ENCODE measurements at regions not wholly inside any gene's neighbourhood (a gene's known extent, or its start where the extent isn't known, plus 50 kb on each side); places are given as distances from the start of the nearest gene placed in this dataset.
A peak's percentile ranks its signal among the peaks of the same experiment; 100 is the strongest.

GRCh38 chr13:39266426-39266825 lies 228.2 kb downstream of the NHLRC3 start:
- TF ChIP-seq, protein P1, sequence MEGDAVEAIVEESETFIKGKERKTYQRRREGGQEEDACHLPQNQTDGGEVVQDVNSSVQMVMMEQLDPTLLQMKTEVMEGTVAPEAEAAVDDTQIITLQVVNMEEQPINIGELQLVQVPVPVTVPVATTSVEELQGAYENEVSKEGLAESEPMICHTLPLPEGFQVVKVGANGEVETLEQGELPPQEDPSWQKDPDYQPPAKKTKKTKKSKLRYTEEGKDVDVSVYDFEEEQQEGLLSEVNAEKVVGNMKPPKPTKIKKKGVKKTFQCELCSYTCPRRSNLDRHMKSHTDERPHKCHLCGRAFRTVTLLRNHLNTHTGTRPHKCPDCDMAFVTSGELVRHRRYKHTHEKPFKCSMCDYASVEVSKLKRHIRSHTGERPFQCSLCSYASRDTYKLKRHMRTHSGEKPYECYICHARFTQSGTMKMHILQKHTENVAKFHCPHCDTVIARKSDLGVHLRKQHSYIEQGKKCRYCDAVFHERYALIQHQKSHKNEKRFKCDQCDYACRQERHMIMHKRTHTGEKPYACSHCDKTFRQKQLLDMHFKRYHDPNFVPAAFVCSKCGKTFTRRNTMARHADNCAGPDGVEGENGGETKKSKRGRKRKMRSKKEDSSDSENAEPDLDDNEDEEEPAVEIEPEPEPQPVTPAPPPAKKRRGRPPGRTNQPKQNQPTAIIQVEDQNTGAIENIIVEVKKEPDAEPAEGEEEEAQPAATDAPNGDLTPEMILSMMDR (conservative IDR thresholded peaks at IDR 0.05; ENCODE audit: low read length), result no peak
- DNase-seq (ENCODE audit: low read depth), result no peak
- H3K4me3 ChIP-seq (ENCODE audit: low read length), result no peak overlapping the region

DNA sequence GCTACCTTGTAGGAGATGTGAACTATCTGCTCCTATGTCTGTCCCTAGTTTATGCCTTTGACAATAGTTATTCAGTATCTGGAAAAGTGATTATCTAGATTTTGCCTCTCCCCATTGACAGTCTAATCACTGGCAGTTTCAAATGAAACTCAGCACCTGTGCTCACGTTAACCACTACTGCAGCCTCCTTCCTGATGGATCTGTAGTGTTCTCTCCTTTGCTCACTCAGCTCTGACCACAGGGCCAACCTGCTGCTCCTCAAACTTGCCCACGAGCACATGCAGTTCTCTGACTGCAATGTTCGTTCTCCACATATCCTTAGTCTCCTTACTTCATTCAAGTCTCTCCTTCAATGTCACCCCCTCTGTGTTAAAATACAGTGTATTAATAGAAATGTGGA lies 230.1 kb downstream of the NHLRC3 start:
- H3K4me3 ChIP-seq (ENCODE audit: low read length), result no peak overlapping the region
- TF ChIP-seq, protein P1 (conservative IDR thresholded peaks at IDR 0.05; ENCODE audit: low read length), result no peak
- DNase-seq (ENCODE audit: low read depth), result no peak

DNA sequence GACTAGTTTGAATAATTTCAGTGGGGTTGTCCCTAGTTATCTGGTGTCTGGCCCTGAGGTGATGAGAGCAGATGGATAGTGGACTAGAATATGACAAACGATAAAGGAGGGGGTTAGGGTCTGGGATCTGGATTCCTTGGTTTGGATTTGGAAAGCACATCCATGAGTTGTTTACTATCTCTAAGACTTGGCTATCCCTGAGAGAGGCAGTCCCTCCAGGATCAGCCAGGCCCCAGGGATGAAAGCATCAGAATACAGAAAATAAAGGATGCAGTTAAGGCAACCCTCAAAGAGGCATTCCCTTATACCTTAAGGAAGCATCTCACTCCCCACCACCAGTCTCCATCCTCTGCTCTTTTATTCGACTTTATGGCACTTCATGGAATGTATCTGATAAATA lies 230.7 kb downstream of the NHLRC3 start:
- no peak overlapping the region for H3K4me3 ChIP-seq (ENCODE audit: low read length)
- TF ChIP-seq, protein P1 (conservative IDR thresholded peaks at IDR 0.05; ENCODE audit: low read length), result no peak
- DNase-seq (ENCODE audit: low read depth), result no peak

- DNase-seq (ENCODE audit: low read depth), result no peak
- TF ChIP-seq, protein P1 (conservative IDR thresholded peaks at IDR 0.05; ENCODE audit: low read length), result no peak
- no peak overlapping the region for H3K4me3 ChIP-seq (ENCODE audit: low read length)
These were observed 231.2 kb downstream of the NHLRC3 start for GRCh38 chr13:39269411-39269810.

- DNase-seq (ENCODE audit: low read depth), result no peak
- H3K4me3 ChIP-seq (ENCODE audit: low read length), result no peak overlapping the region
- TF ChIP-seq, protein P1 (conservative IDR thresholded peaks at IDR 0.05; ENCODE audit: low read length), result no peak
These were observed 234.7 kb downstream of the NHLRC3 start for GRCh38 chr13:39272994-39273393.

DNA sequence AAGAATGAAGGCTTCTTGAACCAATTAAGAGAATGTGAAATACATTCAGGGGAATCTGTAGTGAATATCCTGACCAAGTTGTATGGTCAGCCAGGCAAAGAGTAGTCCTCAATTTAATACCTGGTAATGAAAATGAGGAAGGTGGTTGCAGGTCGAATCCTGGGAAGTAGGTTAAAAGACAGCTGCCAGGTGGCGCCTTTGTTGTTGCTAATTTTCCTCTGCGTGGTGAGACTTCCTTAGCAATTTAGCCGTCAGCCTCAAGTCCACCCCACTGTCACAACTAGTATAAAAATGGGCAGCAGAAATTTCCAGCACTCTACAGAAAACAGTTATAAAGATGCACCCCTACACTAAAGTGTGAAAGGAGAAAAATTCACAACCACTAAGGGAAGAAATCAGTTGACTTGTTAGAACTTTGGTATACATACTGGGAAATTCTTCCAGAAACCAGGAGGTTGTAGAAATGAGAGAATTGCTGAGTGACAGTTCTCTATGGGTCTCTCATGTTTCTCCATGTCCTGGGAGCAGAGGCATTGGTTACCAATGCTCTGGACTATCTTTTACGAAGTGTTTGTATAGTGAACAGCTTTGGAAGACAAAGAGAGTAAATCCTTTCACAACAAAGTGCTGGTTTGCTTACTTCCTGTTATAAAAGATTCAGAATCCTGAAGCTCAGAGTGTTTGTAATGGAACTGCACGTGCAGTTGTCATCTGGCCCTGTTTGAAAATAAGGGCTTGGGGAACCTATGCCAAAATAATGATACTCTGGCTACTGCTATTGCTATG lies 235.9 kb downstream of the NHLRC3 start:
- TF ChIP-seq, protein P1 (conservative IDR thresholded peaks at IDR 0.05; ENCODE audit: low read length), result peak; percentile 22
- DNase-seq (ENCODE audit: low read depth), result peak; percentile 11

DNA sequence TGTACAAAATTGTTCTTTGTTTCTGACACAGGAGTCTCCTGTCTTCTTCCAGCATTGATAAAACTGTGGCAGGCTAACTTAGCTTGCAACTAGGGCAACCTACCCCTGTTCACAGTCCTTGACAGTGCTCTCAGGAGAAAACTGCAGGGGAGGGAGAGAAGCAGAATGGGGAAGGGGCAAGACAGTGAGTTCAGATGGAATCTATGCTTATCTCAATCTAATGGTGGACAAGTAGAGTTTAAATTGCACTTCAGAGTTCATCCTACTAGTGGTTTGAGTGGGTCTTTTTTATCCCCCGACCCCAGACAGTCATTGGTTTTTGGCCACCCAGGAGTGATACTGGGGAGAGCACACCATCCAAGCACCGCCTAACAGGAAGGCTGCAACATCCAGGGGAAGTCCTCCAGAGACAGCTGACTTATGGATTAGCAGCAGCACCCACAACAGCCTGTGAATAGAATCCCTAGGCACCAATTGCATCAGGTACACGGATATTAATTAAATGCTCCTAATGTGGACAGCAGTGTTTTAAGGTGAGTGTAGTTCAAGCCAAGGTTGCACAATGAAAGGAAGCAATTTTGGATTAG lies 236.6 kb downstream of the NHLRC3 start:
- DNase-seq (ENCODE audit: low read depth), result no peak
- H3K4me3 ChIP-seq (ENCODE audit: low read length), result no peak overlapping the region
- TF ChIP-seq, protein P1 (conservative IDR thresholded peaks at IDR 0.05; ENCODE audit: low read length), result no peak

More for the DNA sequence above, 235.9 kb downstream of the NHLRC3 start:
- no peak overlapping the region for H3K4me3 ChIP-seq (ENCODE audit: low read length)
